Adrenal gland (tissue), 5 donors: ENCODE measurements at regions not wholly inside any gene's neighbourhood (a gene's known extent, or its start where the extent isn't known, plus 50 kb on each side); places are given as distances from the start of the nearest gene placed in this dataset.

ENCODE experiments used
- POLR2A ChIP-seq, 2 donors: fragments of 450-650 bp; IDR thresholded peaks; one replicate each; pipeline ENCODE4 v1.6.1; 2017; ENCODE audit warnings: antibody characterized with exemption in 2 of 2, mild to moderate bottlenecking in 2 of 2, moderate library complexity in 1 of 2
- TF ChIP-seq, protein P1 (sequence below), 6 experiments: fragments of 450-650 bp in 4 of 6; fragments of 200-600 bp in 2 of 6; sonication (generic) in 1 of 6; IDR thresholded peaks; 1 replicate in 5 of 6; 2 replicates in 1 of 6; pipeline versions ENCODE4 v1.5.1 to v1.8.0; 2016 to 2021; ENCODE audit warnings: antibody characterized with exemption in 6 of 6, mild to moderate bottlenecking in 2 of 6, moderate library complexity in 1 of 6
- donor health status: DM: no; HTN: no; CAD: no.

DNA sequence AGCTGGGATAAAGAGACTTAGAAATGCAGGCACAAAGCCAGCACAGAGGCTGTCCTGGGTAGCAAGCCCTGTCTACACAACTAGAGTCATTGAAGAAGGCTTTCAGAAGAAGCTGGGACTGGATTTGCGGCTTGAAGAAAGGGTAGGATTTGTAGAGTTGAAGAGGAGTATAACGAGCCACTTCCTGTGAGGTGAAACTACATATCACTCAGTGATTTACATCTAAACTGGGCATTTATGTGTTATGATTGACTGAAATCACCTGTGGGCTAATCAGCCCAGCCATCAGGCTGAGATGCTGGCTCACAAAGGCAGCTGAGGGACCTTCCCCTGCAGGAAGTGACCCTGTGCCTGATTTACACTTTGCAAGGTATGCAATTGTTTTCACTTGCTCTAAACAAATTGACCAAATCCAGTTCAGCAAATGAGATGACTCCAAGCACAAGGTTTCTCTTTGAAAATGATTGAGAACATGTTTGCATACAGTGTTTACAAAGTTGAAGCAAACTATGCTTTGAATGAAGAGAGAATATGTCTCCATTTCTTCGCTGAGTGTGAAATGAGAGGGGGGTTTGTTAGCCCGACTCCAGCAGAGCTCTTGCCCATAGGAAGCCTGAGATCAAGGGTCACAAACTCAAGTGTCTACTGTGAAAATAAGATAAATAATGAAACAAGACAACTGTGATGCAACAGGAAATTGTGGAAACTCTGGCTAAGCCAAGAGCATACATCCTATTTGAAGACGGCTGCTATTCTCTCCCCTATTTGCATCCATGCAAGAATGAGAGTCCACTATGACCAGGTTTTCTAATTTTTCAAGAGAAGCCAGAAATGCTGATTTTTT, 69.3 kb upstream of the HK2 start:
- TF ChIP-seq, protein P1, sequence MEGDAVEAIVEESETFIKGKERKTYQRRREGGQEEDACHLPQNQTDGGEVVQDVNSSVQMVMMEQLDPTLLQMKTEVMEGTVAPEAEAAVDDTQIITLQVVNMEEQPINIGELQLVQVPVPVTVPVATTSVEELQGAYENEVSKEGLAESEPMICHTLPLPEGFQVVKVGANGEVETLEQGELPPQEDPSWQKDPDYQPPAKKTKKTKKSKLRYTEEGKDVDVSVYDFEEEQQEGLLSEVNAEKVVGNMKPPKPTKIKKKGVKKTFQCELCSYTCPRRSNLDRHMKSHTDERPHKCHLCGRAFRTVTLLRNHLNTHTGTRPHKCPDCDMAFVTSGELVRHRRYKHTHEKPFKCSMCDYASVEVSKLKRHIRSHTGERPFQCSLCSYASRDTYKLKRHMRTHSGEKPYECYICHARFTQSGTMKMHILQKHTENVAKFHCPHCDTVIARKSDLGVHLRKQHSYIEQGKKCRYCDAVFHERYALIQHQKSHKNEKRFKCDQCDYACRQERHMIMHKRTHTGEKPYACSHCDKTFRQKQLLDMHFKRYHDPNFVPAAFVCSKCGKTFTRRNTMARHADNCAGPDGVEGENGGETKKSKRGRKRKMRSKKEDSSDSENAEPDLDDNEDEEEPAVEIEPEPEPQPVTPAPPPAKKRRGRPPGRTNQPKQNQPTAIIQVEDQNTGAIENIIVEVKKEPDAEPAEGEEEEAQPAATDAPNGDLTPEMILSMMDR (IDR thresholded peaks at IDR 0.05), result no peak
- no peak for TF ChIP-seq POLR2A (IDR thresholded peaks at IDR 0.05)
